ENCODE measurements at regions not wholly inside any gene's neighbourhood (a gene's known extent, or its start where the extent isn't known, plus 50 kb on each side); places are given as distances from the start of the nearest gene placed in this dataset.

DNA sequence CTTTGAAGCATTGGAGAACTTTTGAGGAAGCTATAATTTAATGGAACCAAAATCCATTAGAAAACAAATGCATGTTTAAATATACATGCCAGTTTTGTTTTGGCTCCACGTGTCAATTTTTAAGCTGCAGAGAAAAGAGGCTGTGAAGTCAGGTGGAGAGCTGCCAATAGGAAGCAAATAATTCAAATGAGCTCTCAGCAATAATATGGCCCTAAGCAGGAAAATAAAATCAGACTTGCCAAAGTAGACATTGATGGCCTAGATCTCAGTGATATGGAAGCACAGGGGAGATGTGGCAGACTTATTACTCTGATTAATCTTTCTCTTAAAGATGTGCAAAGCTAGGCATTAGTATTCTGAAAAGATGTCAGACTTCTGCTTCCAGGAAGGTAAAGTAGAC is 769.8 kb upstream of the NDST4 start:
- no peak for DNase-seq

DNA sequence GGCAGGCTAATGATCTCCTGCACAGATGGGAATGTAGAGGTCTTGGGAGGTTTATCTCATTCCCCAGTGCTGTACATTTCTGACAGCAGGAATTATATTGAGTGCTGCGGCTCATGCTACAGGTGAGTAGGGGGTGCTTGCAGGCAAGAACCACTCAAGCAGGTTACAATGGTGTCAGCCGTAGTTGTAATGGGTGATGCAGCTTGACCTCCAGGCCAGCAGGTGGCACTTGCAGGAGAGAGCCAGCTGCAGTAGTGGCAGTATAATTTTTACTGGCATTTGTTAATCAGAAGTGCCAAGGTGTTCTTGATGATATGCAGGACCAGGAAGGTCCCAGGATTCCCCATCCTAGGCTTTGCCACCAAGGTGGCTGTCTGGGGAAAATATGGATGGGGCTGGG is 759.6 kb upstream of the NDST4 start:
- DNase-seq = no peak

DNA sequence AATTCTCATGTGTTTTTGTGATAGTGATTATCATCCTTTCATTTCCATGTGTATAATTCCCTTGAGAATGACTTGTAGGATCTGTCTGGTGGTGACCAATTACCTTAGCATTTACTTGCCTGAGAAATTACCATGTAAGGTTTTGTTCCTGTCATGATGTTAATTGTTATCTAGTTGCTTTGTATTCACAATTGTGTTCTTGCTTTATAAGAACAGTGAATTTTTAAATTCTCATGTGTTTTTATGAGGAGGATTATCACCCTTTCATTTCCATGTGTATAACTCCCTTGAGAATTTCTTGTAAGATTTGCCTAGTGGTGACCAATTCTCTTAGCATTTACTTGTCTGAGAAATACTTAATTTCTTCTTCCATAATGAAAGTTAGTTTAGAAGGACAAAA is 758.2 kb upstream of the NDST4 start:
- DNase-seq = no peak

DNA sequence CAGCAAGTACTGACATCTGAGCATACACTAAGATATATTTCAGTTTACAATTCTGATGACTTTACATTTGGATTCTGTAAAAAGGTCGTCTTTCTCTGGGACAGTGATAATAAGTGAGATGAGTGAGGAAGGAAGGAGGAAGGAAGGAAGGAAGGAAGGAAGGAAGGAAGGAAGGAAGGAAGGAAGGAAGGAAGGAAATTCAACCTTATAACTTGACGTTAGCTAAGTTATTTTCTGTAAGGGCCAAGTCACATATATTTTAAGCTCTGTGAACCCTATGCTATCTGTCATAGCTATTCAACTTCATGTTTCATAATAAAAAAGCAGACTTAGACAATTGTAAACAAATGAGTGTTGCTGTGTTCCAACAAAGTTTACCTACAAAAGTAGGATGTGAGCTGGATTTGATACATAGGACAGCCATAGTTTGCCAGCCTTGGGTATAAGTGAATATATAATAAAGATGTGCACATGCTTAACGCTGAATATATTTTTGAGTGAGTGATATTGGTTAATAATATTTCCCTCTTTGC is 753.0 kb upstream of the NDST4 start:
- no peak for DNase-seq

DNA sequence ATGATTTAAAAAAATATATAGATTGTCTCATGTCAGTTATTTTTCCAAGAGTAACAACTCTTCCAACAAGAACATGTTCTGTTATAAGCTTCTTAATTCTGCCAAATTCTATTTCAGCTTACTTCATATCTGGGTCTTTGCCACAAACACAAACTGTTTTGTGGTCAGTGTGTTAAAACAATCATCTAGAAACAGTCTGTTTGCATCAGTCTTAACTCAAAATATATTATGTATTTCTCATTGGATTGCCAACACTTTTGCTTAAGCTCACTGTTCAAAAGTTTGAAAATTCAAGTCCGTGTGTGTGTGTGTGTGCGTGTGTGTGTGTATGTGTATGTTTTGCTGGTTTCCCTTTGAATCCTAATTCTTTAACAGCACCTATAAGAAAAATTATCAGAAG is 752.3 kb upstream of the NDST4 start:
- no peak for DNase-seq

DNA sequence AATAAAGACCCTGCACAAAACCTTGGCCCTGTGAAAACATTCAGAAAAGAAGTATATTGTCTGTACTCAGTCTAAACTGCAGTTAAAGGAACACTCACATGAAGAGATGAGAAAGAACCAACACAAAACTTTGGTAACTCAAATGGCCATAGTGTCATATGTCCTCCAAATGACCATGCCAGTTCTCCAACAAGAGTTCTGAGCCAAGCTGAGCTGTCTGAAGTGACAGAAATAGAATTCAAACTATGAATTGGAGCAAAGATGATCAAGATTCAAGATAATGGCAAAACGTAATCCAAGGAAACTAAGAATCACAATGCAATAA is 739.3 kb upstream of the NDST4 start:
- no peak for DNase-seq

DNA sequence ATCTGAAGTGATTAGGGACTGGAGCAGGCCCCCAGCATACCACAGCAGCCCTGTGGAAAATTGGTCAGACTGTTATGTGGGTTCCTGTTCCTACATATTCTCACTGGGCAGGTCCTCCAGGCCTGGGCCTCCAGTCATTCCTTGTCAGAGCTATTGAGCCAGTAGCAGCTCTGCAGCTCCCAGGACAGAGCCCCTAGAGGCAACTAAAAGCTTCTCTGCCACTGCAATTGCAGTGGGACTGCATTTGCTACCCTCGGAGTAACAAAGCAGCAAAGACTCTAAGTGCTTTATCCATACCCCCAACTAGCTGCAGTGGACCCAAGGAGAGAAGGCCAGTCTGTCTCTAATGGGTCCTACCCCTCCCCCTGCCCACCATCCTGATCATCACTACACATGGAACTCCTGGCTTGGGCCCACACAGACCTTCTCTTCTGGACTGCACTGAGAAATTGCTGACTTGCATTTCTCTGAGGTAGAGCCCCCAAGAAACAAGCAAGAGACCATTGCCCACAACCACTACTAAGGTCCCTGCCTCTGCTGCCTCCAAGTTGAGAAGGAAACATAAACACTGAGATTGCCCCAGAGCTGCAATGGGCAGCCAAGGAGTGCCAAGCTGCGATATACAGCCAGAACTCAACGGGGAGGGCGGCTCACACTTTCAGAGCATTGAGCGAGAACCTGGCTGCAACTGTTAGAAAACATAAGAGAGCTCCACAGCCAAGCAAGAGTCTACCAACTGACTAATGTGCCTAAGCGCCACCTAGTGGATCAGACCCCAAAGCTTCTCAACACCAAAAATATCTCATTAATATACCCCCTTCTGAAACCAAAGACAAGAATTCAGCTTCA is 738.7 kb upstream of the NDST4 start:
- DNase-seq = peak; percentile 53

DNA sequence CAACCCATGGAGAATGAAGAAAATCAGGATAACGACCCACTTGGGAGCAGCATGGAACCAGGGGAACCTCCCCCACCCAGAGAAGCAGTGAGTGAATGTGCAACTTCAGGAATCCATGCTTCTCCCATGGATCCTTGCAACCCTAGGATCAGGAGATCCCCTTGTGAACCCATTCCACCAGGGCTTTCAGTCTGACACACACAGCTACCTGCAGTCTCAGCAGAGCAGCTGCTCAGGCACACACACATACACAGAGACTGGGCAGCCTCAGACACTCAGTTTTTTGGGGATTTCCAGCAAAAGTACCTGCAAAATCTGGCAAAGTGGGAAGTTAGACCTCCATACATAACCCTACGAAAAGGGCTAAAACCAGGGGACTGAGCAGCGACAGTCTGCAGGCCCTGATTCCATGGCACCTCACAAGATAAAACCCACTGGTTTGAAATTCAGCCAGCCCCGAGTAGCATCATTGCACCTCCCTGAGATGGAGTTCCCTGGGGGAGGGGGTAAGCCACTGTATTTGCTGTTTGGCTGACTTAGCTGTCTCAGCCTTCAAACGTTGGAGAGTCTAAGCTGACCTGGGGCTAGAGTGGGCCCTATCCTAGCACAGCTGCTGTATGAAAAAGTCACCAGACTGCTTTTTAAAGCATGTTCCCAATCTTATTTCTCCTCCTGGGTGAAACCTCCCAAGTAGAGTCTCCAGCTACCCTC is 737.5 kb upstream of the NDST4 start:
- DNase-seq = no peak

DNA sequence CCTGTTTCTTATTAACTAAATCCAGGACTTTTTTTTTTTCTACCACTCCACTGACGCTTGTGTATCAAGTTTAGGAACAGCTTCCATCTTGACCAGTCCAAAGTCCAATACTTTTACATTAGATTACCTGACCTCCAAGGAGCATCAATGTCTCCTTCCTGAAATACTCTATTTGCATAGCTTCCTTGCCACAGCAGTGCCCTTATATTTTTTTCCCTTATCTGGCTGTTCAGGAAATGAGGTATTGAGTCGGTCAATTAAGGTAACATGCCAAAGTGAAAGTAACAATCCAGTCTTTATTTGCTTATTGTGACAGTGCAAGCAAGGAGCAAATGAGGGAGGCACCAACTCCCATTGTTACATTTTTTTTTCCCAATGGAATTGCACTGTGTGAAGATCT is 730.8 kb upstream of the NDST4 start:
- DNase-seq = no peak

DNA sequence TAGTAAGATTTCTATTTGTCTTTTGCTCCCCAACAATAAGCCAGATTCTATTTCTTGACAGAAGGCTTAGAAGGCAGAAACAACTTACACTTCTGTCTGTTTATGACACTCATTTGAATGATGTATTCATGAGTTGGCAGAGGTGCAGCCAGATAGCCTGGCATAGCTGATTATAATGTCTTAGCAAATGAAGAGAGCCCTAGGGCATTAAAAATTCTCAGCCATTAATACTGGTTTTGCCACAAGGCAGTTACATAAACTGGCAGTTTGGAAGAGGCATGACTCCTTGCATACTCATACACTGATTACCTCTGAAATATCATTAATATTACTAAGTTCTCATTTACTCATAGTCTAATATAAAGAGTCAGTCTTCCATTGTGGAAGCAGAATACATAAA is 728.5 kb upstream of the NDST4 start:
- DNase-seq = no peak

DNA sequence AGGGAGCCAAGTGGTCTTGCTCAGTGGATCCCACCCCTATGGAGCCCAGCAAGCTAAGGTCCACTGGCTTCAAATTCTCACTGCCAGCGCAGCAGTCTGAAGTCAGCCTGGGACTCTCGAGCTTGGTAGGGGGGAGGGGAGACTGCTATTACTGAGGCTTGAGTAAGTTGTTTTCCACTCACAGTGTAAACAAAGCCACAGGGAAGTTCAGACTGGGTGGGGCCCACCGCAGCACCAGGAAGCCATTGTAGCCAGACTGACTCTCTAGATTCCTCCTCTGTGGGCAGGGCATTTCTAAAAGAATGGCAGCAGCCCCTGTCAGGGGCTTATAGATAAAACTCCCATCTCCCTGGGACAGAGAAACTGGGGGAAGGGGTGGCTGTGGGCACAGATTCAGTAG is 721.0 kb upstream of the NDST4 start:
- DNase-seq = no peak

DNA sequence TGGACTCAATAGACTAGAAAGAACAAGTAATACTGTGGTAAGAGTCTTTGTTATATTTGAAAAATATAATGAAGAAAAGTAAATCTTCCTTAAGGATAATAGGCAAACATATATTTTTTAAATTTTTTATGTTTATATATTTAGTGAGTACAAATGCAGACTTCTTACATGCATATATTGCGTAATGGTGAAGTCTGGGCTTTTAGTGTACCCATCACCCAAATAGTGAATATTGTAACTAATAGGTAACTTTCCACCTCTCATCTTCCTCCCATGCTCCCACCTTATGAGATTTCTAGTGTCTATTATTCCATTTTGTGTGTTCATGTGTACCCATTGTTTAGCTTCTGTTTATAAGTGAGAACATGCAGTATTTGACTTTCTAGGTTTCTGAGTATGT is 711.2 kb upstream of the NDST4 start:
- DNase-seq = no peak

DNA sequence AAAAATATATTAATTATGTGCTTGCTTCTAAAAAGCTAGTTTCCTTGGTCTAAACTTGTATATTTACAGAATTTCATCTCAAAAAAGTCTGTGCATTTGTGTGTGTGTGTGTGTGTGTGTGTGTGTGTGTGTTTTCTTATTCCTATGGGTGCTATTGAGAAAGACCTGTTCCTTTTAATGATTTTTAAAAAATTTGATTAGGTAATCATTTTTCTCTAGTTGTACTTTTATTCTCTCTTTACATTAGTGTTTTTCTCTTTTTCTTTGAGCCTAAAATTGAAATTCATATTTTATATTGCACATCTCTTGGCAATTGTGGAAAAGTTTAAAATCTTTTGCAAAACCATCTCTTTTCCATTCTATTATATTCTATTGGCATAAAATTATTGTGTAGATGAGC is 690.4 kb upstream of the NDST4 start:
- DNase-seq = no peak

DNA sequence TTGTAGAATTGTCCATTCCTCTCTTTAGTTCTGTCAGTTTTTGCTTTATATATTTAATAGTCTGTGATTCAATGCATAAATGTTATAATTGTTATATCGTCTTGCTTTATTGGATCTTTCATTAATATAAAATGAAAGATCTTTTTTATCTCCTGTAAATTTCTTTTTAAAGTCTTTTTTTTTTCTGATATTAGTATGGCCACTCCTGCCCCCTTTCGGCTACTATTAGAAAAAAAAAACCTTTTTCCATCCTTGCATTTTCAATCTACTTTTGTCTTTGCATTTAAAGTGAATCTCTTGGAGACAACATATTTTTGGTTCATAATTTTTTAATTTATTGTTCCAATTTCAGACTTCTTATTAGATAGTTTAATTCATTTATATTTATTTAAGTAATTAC is 677.4 kb upstream of the NDST4 start:
- no peak for DNase-seq

DNA sequence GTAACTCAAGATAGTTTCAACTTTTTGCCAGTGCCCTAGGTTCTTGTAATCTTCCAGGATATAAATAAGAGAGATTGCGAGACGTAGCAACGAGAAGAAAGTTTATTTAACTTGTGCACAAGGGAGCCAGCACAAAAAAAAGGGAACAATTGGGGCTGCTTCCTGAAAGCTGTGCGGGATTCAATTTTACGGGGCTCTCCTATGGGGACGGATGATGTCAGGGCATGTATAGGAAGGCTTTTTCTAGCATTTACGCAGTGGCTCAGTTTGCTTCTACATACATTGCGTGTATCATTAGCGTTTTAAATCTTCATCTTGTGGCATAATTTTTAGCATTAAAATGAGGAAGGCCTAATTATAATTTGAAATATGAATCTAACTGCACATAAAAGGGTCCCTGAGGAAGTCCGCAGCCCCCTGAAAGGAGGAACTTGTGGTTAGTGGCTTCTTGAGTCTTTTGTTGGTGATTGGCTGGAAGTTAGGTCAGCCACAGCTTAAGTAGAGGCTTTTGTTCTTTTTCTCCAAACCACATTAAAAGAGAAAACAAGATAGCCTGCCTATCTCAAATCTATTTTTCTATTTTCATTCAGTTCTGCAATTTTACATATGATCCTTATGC is 668.2 kb upstream of the NDST4 start:
- no peak for DNase-seq

DNA sequence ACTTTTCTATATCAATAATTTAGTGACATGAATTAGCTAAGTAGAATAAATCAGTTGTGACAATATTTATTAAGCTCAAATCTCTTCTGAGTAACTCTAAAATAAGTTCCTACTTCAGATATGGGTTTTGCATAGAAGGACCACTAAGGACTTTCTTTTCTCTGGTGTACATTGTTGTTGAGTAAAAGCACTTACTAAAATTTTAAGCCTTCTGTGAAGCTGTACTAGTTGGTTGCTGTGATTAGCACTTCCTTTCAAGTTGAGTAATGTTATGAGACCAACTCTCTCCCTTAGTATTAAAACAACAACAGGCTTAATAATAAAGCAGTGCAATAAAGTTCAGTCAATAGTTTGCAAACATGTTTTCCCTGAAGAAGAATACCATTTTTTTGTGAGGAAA is 667.4 kb upstream of the NDST4 start:
- DNase-seq = no peak

DNA sequence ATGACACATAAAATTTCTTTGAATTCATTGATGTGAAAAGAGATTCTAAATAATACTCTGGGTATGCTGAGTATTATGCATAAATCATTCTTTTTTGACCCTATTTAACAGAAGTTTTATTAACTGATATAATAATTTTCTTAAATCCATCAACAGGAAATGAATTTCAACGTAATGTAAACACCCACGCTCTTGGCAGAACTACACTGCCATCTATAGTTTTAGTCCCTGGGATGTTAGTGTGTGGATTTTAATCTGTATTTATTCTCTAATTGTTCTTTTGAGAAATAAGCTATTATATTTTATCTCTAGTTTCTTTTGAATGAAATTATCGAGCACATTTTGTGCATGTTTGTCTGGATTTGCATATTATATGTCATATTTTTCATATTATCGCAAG is 666.8 kb upstream of the NDST4 start:
- no peak for DNase-seq

DNA sequence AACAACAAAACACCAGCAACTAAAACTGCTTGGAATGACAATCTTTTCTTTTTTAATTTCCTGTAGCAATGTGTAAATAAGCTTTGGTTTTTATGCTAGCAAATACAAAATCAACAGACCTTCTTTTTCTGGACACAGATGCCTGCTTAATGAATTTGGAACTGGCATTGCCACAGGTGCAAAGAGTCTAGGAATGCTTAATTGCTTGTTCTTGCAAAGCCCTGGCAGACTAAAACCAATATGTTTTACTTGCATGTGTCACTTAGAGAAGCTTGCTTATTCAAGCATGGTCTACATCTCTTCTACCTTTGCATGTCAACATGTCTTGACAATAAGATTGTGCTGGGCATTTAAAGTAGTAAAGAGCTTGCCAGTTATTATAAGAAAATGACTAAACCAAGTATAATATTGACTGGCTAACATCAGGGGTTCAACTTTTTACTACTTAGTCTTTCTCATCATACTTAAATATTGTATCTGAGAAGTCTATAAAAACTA is 656.7 kb upstream of the NDST4 start:
- DNase-seq = no peak

DNA sequence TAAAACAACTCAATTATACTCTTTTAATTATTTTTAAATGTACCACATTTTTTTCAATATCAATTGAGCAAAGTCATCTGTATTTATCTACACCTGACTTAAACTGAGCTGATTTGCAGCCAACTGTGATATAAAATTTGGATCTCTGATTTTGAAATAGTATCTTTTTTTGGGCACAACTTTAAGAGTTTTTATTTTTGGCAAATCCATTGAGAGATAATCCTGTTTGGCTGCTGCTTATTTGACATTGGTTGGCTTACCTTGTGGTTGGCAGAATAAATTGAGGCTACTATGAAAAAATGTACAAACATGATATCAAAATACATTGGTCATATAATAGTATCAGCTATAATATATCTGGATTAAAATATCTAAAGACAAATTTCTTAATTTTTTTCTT is 656.0 kb upstream of the NDST4 start:
- no peak for DNase-seq

DNA sequence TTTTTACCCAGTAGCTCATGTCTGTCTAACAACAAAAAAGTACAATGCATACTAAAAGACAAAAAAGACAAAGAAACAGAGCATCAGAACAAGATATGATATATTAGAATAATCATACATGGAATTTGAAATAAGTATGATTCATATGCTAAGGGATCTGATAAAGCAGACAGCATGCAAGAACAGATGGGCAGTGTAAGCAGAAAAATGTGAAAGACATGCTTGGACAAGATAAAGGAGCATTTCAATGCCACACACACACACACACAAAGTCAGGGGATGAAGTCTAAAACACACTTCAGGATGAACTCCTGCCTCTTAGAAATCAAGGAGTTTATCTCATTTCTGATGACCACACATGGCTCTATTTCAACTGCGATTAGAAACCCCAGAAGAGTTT is 649.6 kb upstream of the NDST4 start:
- no peak for DNase-seq

DNA sequence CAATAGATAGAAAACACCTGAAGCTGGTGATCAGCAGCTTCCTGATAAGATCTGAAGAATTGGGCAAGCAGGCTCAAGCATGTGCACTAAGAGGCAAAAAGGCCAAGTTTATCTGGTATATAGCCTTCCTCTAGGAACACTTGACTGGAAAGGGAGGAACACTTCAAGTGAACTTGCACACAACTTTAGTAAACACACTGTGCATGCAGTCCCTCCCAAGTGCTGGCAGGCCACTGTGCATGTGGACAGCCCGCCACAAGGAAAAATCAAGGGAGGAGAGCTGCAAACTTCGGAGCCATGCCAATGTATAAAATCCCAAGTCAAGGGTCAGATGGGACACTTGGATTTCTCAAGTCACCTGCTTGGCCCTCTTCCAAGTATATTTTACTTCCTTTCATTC is 645.8 kb upstream of the NDST4 start:
- no peak for DNase-seq

DNA sequence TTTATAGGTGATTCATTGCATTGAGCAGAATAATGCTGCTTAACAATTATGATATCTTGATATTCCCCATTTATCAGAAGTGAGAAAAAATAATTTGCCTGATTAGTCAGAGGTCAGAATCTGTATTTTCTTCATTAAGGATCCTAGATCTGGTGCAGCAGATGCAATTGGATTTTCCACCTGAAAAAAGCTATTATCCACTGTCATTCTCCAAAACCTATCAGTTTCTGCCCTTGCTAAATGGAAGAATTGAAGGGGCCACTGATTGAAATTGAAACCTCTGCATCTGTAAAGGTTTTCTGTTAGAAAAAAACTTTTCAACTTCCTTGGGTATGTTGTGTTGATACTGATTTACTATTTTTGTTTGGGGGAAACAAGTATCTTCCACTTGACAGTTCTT is 636.0 kb upstream of the NDST4 start:
- peak; percentile 11 for DNase-seq

DNA sequence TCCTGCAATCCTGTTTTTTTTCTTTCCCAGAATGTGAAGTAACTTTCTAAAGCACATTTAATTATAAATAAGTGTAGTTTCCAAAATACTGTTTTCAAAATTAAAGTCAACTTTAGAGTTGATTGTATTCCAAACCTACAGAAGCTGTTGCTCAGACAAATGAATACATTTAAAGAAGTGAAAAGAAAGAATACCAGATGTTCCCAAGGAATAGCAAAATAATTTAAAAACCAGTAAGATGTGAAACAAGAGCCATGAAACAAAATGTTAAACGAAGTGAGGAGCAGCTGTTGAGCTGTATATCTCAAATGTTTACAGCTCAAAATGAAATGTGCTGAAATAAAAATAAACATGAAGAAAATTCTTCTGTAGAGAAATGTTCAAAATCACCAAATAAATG is 627.4 kb upstream of the NDST4 start:
- no peak for DNase-seq

DNA sequence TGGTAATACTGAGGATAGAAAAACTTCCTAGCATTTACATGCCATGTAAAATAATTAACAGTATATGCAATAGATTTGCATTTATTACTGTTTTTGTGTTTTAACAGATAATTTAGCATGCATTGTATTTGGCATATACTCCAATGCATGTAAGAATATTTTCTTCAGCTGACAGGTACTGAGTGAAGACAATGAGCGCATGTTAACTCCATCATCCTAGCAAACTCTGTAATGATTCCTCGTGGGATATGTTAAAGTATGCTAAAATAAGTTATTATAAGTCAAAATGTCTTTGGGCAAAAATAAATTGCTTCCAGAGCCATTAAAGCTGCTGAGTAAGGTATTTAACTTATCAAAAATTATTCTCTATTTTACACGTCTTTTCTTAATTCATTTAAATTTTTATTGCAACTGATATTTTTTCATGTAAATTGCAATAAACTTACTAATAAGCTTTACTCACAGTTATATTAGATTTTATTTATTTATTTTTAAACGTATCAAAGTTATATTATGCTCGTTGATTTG is 616.4 kb upstream of the NDST4 start:
- DNase-seq = no peak

Data from retina (tissue), 1 donor.